22Rv1 (cell line): ENCODE measurements at regions not wholly inside any gene's neighbourhood (a gene's known extent, or its start where the extent isn't known, plus 50 kb on each side); places are given as distances from the start of the nearest gene placed in this dataset.

ENCODE experiments used
- CTCF ChIP-seq: fragments of 450-650 bp; IDR thresholded peaks from 2 replicates; pipeline ENCODE4 v1.5.1; 2017; ENCODE audit warnings: mild to moderate bottlenecking
- ZFX ChIP-seq: fragments of 450-650 bp; IDR thresholded peaks from 2 replicates; pipeline ENCODE4 v1.6.1; 2017; ENCODE audit warnings: antibody characterized with exemption, borderline replicate concordance

- TF ChIP-seq CTCF (no peak), ZFX (no peak)
These were observed 235.8 kb upstream of the TMTC1 start for GRCh38 chr12:30019366-30020140.
